ENCODE measurements at regions not wholly inside any gene's neighbourhood (a gene's known extent, or its start where the extent isn't known, plus 50 kb on each side); places are given as distances from the start of the nearest gene placed in this dataset.

DNA sequence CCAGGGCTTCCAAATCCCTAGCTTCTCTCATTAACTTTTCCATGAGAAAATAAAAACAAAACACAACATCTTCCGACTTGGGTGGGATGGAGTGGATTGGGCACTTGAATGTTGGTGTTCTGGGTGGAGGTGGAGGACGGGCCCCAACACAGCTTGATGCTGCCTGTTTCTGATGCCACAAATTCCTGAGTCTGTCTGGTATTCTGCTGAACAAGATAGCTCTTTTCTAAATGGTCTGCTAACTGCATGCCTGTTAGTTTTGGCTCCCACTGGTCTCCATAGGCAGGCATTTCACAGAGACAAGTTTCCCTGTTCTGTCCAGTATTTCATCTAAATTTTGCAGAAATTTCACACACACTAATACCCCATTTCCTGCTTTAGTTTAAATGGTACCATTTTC, 160.9 kb upstream of the FZD8 start:
- Histone ChIP-seq H3K4me3 (ENCODE audit: insufficient read depth, low read depth, low read length) (no peak overlapping the region), H2BK20ac (ENCODE audit: low read depth, low read length) (no peak overlapping the region), H3K79me1 (ENCODE audit: low read depth in 1 of 2, low read length in 2 of 2) (no peaks in the 10 kb centered on the region), H3K27me3 (ENCODE audit: control insufficient read depth, insufficient read depth, low read length) (no peaks in the 10 kb centered on the region), H2BK120ac (ENCODE audit: low read depth, low read length) (no peak overlapping the region), H2BK5ac (ENCODE audit: low read depth, low read length, poor library complexity, severe bottlenecking) (no peak overlapping the region), H4K20me1 (ENCODE audit: insufficient read depth, low read length) (no peaks in the 10 kb centered on the region), H3K4me2 (ENCODE audit: low read depth, low read length) (no peak overlapping the region), H2BK15ac (ENCODE audit: low read depth, low read length) (no peak overlapping the region), H4K91ac (ENCODE audit: insufficient read depth, low read depth, low read length) (no peak overlapping the region), H3K23ac (ENCODE audit: low read depth, low read length) (no peak overlapping the region), H3K14ac (replicated peaks; ENCODE audit: low read depth, low read length) (no peak overlapping the region), H2AK5ac (ENCODE audit: low read depth, low read length) (no peak overlapping the region), H4K8ac (ENCODE audit: low read depth in 2 of 2, low read length in 2 of 2) (no peak overlapping the region), H3K27ac (ENCODE audit: insufficient read depth, low read length) (no peak overlapping the region), H3K56ac (ENCODE audit: extremely low read depth, insufficient read depth, low read length) (no peak overlapping the region), H3K4me1 (ENCODE audit: control insufficient read depth, insufficient read depth, low read length) (no peaks in the 10 kb centered on the region), H3K18ac (ENCODE audit: low read depth, low read length) (no peak overlapping the region), H2AFZ (replicated peaks; ENCODE audit: low read length, poor library complexity) (no peak overlapping the region), H3K9me3 (ENCODE audit: control insufficient read depth, insufficient read depth, low read length) (no peaks in the 10 kb centered on the region), H4K5ac (ENCODE audit: low read depth, low read length) (no peak overlapping the region), H3K9me1 (ENCODE audit: insufficient read depth, low read length) (no peaks in the 10 kb centered on the region; the same call in 1 of the 2 replicates), H3K4ac (ENCODE audit: low read depth, low read length) (no peak overlapping the region), H3K9ac (ENCODE audit: low read depth, low read length) (no peak overlapping the region), H3K36me3 (ENCODE audit: control insufficient read depth, insufficient read depth, low read length) (no peaks in the 10 kb centered on the region), H2AK9ac (replicated peaks; ENCODE audit: low read depth, low read length, poor library complexity) (no peak overlapping the region)
- DNase-seq (no peak), ATAC-seq (ENCODE audit: low read depth) (no peak)
- in situ Hi-C loops (cut with MboI; ENCODE audit: low sequenced_read_pairs) (no loop called here), dilution Hi-C loops (cut with HindIII; ENCODE audit: low sequenced_read_pairs, unreplicated experiment) (no loop called here), intact Hi-C loops (cut with micrococcal nuclease) (no loop called here)
- BruUV-seq (replicated peaks), result no TSS peak
- POLR2A ChIA-PET (ENCODE audit: unreplicated experiment), result no interaction called here
- CTCF ChIA-PET, result no interaction called here
- no peak for TF ChIP-seq MAZ (IDR thresholded peaks at IDR 0.05; ENCODE audit: borderline replicate concordance, low read depth, low read length)
- TF ChIP-seq RCOR1 (IDR thresholded peaks at IDR 0.05; ENCODE audit: insufficient replicate concordance, low read length), result no peak
- TF ChIP-seq, protein P1, sequence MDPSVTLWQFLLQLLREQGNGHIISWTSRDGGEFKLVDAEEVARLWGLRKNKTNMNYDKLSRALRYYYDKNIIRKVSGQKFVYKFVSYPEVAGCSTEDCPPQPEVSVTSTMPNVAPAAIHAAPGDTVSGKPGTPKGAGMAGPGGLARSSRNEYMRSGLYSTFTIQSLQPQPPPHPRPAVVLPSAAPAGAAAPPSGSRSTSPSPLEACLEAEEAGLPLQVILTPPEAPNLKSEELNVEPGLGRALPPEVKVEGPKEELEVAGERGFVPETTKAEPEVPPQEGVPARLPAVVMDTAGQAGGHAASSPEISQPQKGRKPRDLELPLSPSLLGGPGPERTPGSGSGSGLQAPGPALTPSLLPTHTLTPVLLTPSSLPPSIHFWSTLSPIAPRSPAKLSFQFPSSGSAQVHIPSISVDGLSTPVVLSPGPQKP (IDR thresholded peaks at IDR 0.05; ENCODE audit: borderline replicate concordance, low read depth, low read length), result no peak
- TF ChIP-seq SMC3 (IDR thresholded peaks at IDR 0.05; ENCODE audit: low read depth, low read length), result no peak
- TF ChIP-seq POLR2A (IDR thresholded peaks at IDR 0.05; ENCODE audit: low read depth, low read length), result no peak
- TF ChIP-seq NFE2L2 (IDR thresholded peaks at IDR 0.05; ENCODE audit: low read depth, low read length), result no peak
- no peak for TF ChIP-seq CEBPB (IDR thresholded peaks at IDR 0.05; ENCODE audit: low read depth, low read length)
- no peak for TF ChIP-seq RFX5 (IDR thresholded peaks at IDR 0.05; ENCODE audit: low read depth, low read length)
- TF ChIP-seq MAFK (IDR thresholded peaks at IDR 0.05; ENCODE audit: low read depth, low read length), result no peak
- no peak for TF ChIP-seq FOS (IDR thresholded peaks at IDR 0.05; ENCODE audit: low read depth, low read length)
- TF ChIP-seq RAD21 (IDR thresholded peaks at IDR 0.05; ENCODE audit: low read length), result no peak
- no peak for TF ChIP-seq CHD1 (IDR thresholded peaks at IDR 0.05; ENCODE audit: low read depth, low read length)
- TF ChIP-seq, protein P2, sequence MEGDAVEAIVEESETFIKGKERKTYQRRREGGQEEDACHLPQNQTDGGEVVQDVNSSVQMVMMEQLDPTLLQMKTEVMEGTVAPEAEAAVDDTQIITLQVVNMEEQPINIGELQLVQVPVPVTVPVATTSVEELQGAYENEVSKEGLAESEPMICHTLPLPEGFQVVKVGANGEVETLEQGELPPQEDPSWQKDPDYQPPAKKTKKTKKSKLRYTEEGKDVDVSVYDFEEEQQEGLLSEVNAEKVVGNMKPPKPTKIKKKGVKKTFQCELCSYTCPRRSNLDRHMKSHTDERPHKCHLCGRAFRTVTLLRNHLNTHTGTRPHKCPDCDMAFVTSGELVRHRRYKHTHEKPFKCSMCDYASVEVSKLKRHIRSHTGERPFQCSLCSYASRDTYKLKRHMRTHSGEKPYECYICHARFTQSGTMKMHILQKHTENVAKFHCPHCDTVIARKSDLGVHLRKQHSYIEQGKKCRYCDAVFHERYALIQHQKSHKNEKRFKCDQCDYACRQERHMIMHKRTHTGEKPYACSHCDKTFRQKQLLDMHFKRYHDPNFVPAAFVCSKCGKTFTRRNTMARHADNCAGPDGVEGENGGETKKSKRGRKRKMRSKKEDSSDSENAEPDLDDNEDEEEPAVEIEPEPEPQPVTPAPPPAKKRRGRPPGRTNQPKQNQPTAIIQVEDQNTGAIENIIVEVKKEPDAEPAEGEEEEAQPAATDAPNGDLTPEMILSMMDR (conservative IDR thresholded peaks at IDR 0.05; ENCODE audit: low read depth, low read length), result no peak
- no peak for TF ChIP-seq MXI1 (IDR thresholded peaks at IDR 0.05; ENCODE audit: borderline replicate concordance, low read depth, low read length)
- 67% methylated on average over 1 of the region's 2 CpGs; no CpG with 5 or more reads in 1 of the 2 experiments for WGBS, 2 experiments (ENCODE audit: extremely low coverage in 2 of 2, insufficient read length in 1 of 2)

Data from IMR-90 (cell line).